ENCODE measurements at regions not wholly inside any gene's neighbourhood (a gene's known extent, or its start where the extent isn't known, plus 50 kb on each side); places are given as distances from the start of the nearest gene placed in this dataset.

- Histone ChIP-seq H3K36me3 (no peaks in the 10 kb centered on the region), H3K27ac (no peak overlapping the region), H3K27me3 (no peaks in the 10 kb centered on the region), H3K4me3 (no peak overlapping the region), H3K9me3 (no peaks in the 10 kb centered on the region), H3K4me1 (no peaks in the 10 kb centered on the region)
- no peak for ATAC-seq (ENCODE audit: low FRiP score in 2 of 2)
- 69 to 71% methylated on average over 4 of the region's 4 CpGs for WGBS, 2 donors
- DNase-seq, result no peak
- TF ChIP-seq POLR2AphosphoS5 (IDR thresholded peaks at IDR 0.05) (no peak), EP300 (IDR thresholded peaks at IDR 0.05) (no peak), POLR2A (IDR thresholded peaks at IDR 0.05) (no peak), CTCF (IDR thresholded peaks at IDR 0.05) (no peak)
Observed at GRCh38 chrX:123080065-123080464, 104.0 kb upstream of the GRIA3 start.

- Histone ChIP-seq H3K36me3 (no peaks in the 10 kb centered on the region), H3K27ac (no peak overlapping the region), H3K4me1 (no peaks in the 10 kb centered on the region), H3K4me3 (no peak overlapping the region), H3K27me3 (no peaks in the 10 kb centered on the region), H3K9me3 (no peaks in the 10 kb centered on the region)
- no peak for TF ChIP-seq POLR2AphosphoS5 (IDR thresholded peaks at IDR 0.05)
- TF ChIP-seq EP300 (IDR thresholded peaks at IDR 0.05), result no peak
- TF ChIP-seq CTCF (IDR thresholded peaks at IDR 0.05), result no peak
- no peak for TF ChIP-seq POLR2A (IDR thresholded peaks at IDR 0.05)
- ATAC-seq (ENCODE audit: low FRiP score in 2 of 2) (no peak), DNase-seq (no peak)
Observed at GRCh38 chrX:123081776-123082175, 102.3 kb upstream of the GRIA3 start.

- H3K4me3 ChIP-seq, result no peak overlapping the region
- WGBS, 2 donors, result 47 to 78% methylated on average over 2 of the region's 2 CpGs
- H3K27ac ChIP-seq, result no peak overlapping the region
- no peaks in the 10 kb centered on the region for H3K9me3 ChIP-seq
- H3K27me3 ChIP-seq, result no peaks in the 10 kb centered on the region
- no peak for ATAC-seq (ENCODE audit: low FRiP score in 2 of 2)
- H3K36me3 ChIP-seq, result no peaks in the 10 kb centered on the region
- DNase-seq, result no peak
- TF ChIP-seq POLR2A (IDR thresholded peaks at IDR 0.05) (no peak), EP300 (IDR thresholded peaks at IDR 0.05) (no peak), POLR2AphosphoS5 (IDR thresholded peaks at IDR 0.05) (no peak), CTCF (IDR thresholded peaks at IDR 0.05) (no peak)
- no peaks in the 10 kb centered on the region for H3K4me1 ChIP-seq
Observed at GRCh38 chrX:123083924-123084323, 100.2 kb upstream of the GRIA3 start.

DNA sequence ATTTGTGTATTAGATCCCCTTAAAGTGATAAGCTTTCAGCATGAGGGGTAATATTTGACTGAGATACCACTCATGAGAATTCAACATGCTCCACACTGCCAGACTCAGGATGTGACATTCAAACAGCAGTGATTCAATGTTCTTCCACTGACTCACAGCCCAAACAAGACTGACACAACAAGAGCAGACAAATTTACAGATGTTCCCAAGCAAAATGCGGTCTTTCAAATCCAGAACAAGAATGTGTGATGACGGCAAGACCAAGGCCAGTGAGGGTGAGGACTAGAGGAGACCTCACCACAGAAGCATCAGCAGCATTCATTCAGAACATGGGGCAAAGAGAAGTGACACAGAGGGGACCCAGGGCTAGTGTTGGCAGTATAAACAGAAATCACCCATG, 99.3 kb upstream of the GRIA3 start:
- DNase-seq, result no peak
- 85 to 92% methylated on average over 2 of the region's 2 CpGs for WGBS, 2 donors
- Histone ChIP-seq H3K4me3 (no peak overlapping the region), H3K36me3 (no peaks in the 10 kb centered on the region), H3K9me3 (no peaks in the 10 kb centered on the region), H3K27me3 (no peaks in the 10 kb centered on the region), H3K4me1 (no peaks in the 10 kb centered on the region), H3K27ac (no peak overlapping the region)
- no peak for TF ChIP-seq EP300 (IDR thresholded peaks at IDR 0.05)
- no peak for TF ChIP-seq POLR2A (IDR thresholded peaks at IDR 0.05)
- TF ChIP-seq CTCF (IDR thresholded peaks at IDR 0.05), result no peak
- no peak for TF ChIP-seq POLR2AphosphoS5 (IDR thresholded peaks at IDR 0.05)
- ATAC-seq (ENCODE audit: low FRiP score in 2 of 2), result no peak

DNA sequence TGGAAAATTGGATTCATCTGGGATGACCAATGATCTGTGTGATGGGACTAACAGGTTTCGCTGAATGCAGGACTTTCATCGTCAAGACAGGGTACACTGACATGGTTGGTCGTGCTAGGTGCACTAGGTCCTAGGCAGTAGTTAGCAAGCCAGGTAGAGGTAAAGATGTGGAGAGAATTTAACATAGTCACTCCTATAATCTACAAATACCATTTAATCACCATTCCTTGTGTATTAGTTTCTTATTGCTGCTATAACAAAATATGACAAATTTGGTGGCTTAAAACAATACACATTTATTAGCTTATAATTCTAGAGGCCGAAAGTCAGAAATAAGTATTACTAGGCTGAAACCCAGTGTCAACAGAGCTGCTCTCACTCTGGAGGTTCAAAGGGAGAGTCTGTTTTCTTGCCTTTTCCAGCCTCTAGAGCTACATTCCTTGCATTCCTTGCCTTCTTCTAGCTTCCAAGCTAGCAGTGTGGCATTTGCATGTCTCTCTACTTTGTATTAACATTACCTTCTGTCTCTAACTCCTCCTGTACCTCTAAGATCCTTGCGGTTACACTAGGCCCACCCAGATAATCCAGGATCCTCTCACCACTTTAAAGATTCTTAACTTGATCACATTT, 98.7 kb upstream of the GRIA3 start:
- Histone ChIP-seq H3K27ac (no peak overlapping the region), H3K27me3 (no peaks in the 10 kb centered on the region), H3K36me3 (no peaks in the 10 kb centered on the region), H3K9me3 (no peaks in the 10 kb centered on the region), H3K4me3 (no peak overlapping the region), H3K4me1 (no peaks in the 10 kb centered on the region)
- WGBS, 2 donors, result 76 to 80% methylated on average over 5 of the region's 5 CpGs
- no peak for TF ChIP-seq POLR2AphosphoS5 (IDR thresholded peaks at IDR 0.05)
- DNase-seq (no peak), ATAC-seq (ENCODE audit: low FRiP score in 2 of 2) (no peak)
